Memory B cell (primary cell): ENCODE measurements at regions not wholly inside any gene's neighbourhood (a gene's known extent, or its start where the extent isn't known, plus 50 kb on each side); places are given as distances from the start of the nearest gene placed in this dataset.

ENCODE experiments used
- ATAC-seq: fragments of 150-1000 bp; cut with Tn5 transposase; 2 replicates; pipeline ENCODE4 v1.10.0; 2021; ENCODE audit warnings: low read depth, mild to moderate bottlenecking, moderate library complexity
- DNase-seq, 2 donors: peaks; one replicate each; pipeline ENCODE4 v3.0.0; 2022; ENCODE audit warnings: low spot score in 2 of 2
- H3K27ac Mint-ChIP-seq: one replicate; pipeline ENCODE4 v1.8.0; 2022; ENCODE audit warnings: mild to moderate bottlenecking, moderate library complexity, mixed read lengths
- H3K27me3 Mint-ChIP-seq: one replicate; pipeline ENCODE4 v1.8.0; 2022; ENCODE audit warnings: mixed read lengths
- H3K36me3 Mint-ChIP-seq: one replicate; pipeline ENCODE4 v1.8.0; 2022; ENCODE audit warnings: mild to moderate bottlenecking, mixed read lengths
- H3K4me1 Mint-ChIP-seq: one replicate; pipeline ENCODE4 v1.8.0; 2022; ENCODE audit warnings: mixed read lengths
- H3K4me3 Mint-ChIP-seq: one replicate; pipeline ENCODE4 v1.8.0; 2022; ENCODE audit warnings: mild to moderate bottlenecking, moderate library complexity, mixed read lengths
- H3K9me3 Mint-ChIP-seq: one replicate; pipeline ENCODE4 v1.8.0; 2022; ENCODE audit warnings: mixed read lengths

GRCh38 chr18:45510656-45511055 is 104.6 kb upstream of the SLC14A2 start:
- Mint-ChIP-seq H3K4me1 (no peaks in the 10 kb centered on the region), H3K27ac (no peak overlapping the region), H3K36me3 (peaks cover 2% of the 10 kb centered on the region), H3K9me3 (peaks cover 1% of the 10 kb centered on the region), H3K27me3 (peaks cover 9% of the 10 kb centered on the region), H3K4me3 (no peak overlapping the region)
- no peak for ATAC-seq
- DNase-seq: no peak

GRCh38 chr18:45512363-45512953 is 102.8 kb upstream of the SLC14A2 start:
- ATAC-seq (no peak), DNase-seq (no peak)
- H3K4me1 Mint-ChIP-seq: no peaks in the 10 kb centered on the region
- H3K36me3 Mint-ChIP-seq: no peaks in the 10 kb centered on the region
- no peak overlapping the region for H3K27ac Mint-ChIP-seq
- peaks cover 1% of the 10 kb centered on the region for H3K9me3 Mint-ChIP-seq
- peaks cover 6% of the 10 kb centered on the region for H3K27me3 Mint-ChIP-seq
- H3K4me3 Mint-ChIP-seq: no peak overlapping the region

- ATAC-seq (no peak), DNase-seq (no peak)
- Mint-ChIP-seq H3K27me3 (no peaks in the 10 kb centered on the region), H3K9me3 (no peaks in the 10 kb centered on the region), H3K4me3 (no peak overlapping the region), H3K36me3 (no peaks in the 10 kb centered on the region), H3K4me1 (no peaks in the 10 kb centered on the region), H3K27ac (no peak overlapping the region)
Observed at GRCh38 chr18:45517181-45517741, 98.0 kb upstream of the SLC14A2 start.

- ATAC-seq (no peak), DNase-seq (no peak)
- H3K27ac Mint-ChIP-seq: no peak overlapping the region
- no peaks in the 10 kb centered on the region for H3K9me3 Mint-ChIP-seq
- H3K36me3 Mint-ChIP-seq: no peaks in the 10 kb centered on the region
- no peaks in the 10 kb centered on the region for H3K4me1 Mint-ChIP-seq
- peaks cover under 1% of the 10 kb centered on the region for H3K27me3 Mint-ChIP-seq
- no peak overlapping the region for H3K4me3 Mint-ChIP-seq
Observed at GRCh38 chr18:45518311-45519155, 96.7 kb upstream of the SLC14A2 start.

GRCh38 chr18:45519411-45520280 is 95.6 kb upstream of the SLC14A2 start:
- peaks cover 3% of the 10 kb centered on the region for H3K27me3 Mint-ChIP-seq
- no peak overlapping the region for H3K4me3 Mint-ChIP-seq
- no peak for ATAC-seq
- no peaks in the 10 kb centered on the region for H3K36me3 Mint-ChIP-seq
- no peaks in the 10 kb centered on the region for H3K4me1 Mint-ChIP-seq
- H3K9me3 Mint-ChIP-seq: no peaks in the 10 kb centered on the region
- no peak for DNase-seq
- H3K27ac Mint-ChIP-seq: no peak overlapping the region

- H3K27me3 Mint-ChIP-seq: peaks cover 6% of the 10 kb centered on the region
- no peaks in the 10 kb centered on the region for H3K36me3 Mint-ChIP-seq
- H3K27ac Mint-ChIP-seq: no peak overlapping the region
- DNase-seq: no peak
- no peak overlapping the region for H3K4me3 Mint-ChIP-seq
- no peaks in the 10 kb centered on the region for H3K9me3 Mint-ChIP-seq
- H3K4me1 Mint-ChIP-seq: no peaks in the 10 kb centered on the region
- no peak for ATAC-seq
Observed at GRCh38 chr18:45521136-45521535, 94.1 kb upstream of the SLC14A2 start.

- Mint-ChIP-seq H3K4me1 (no peaks in the 10 kb centered on the region), H3K4me3 (no peak overlapping the region), H3K27me3 (peaks cover 6% of the 10 kb centered on the region), H3K27ac (no peak overlapping the region), H3K36me3 (no peaks in the 10 kb centered on the region), H3K9me3 (no peaks in the 10 kb centered on the region)
- ATAC-seq: no peak
- DNase-seq: no peak
Observed at GRCh38 chr18:45521777-45522176, 93.5 kb upstream of the SLC14A2 start.

- DNase-seq: no peak
- H3K4me1 Mint-ChIP-seq: no peaks in the 10 kb centered on the region
- H3K27me3 Mint-ChIP-seq: peaks cover 6% of the 10 kb centered on the region
- no peaks in the 10 kb centered on the region for H3K36me3 Mint-ChIP-seq
- no peak for ATAC-seq
- no peak overlapping the region for H3K27ac Mint-ChIP-seq
- H3K4me3 Mint-ChIP-seq: no peak overlapping the region
- H3K9me3 Mint-ChIP-seq: no peaks in the 10 kb centered on the region
Observed at GRCh38 chr18:45522371-45522770, 92.9 kb upstream of the SLC14A2 start.

GRCh38 chr18:45525301-45525700 is 90.0 kb upstream of the SLC14A2 start:
- H3K9me3 Mint-ChIP-seq: no peaks in the 10 kb centered on the region
- H3K27me3 Mint-ChIP-seq: peaks cover 6% of the 10 kb centered on the region
- H3K36me3 Mint-ChIP-seq: no peaks in the 10 kb centered on the region
- no peaks in the 10 kb centered on the region for H3K4me1 Mint-ChIP-seq
- no peak overlapping the region for H3K27ac Mint-ChIP-seq
- ATAC-seq (no peak), DNase-seq (no peak)
- H3K4me3 Mint-ChIP-seq: no peak overlapping the region

- Mint-ChIP-seq H3K4me1 (no peaks in the 10 kb centered on the region), H3K4me3 (no peak overlapping the region), H3K27ac (no peak overlapping the region), H3K27me3 (peaks cover 6% of the 10 kb centered on the region), H3K9me3 (no peaks in the 10 kb centered on the region), H3K36me3 (no peaks in the 10 kb centered on the region)
- no peak for DNase-seq
- ATAC-seq: no peak
Observed at GRCh38 chr18:45526114-45526841, 89.0 kb upstream of the SLC14A2 start.

GRCh38 chr18:45527891-45528290 is 87.4 kb upstream of the SLC14A2 start:
- H3K27ac Mint-ChIP-seq: no peak overlapping the region
- DNase-seq (no peak), ATAC-seq (no peak)
- no peak overlapping the region for H3K4me3 Mint-ChIP-seq
- H3K27me3 Mint-ChIP-seq: peaks cover 6% of the 10 kb centered on the region
- H3K36me3 Mint-ChIP-seq: no peaks in the 10 kb centered on the region
- H3K4me1 Mint-ChIP-seq: no peaks in the 10 kb centered on the region
- no peaks in the 10 kb centered on the region for H3K9me3 Mint-ChIP-seq

- peaks cover 3% of the 10 kb centered on the region for H3K9me3 Mint-ChIP-seq
- no peak overlapping the region for H3K27ac Mint-ChIP-seq
- ATAC-seq (no peak), DNase-seq (no peak)
- H3K36me3 Mint-ChIP-seq: no peaks in the 10 kb centered on the region
- H3K27me3 Mint-ChIP-seq: peaks cover 5% of the 10 kb centered on the region
- H3K4me3 Mint-ChIP-seq: no peak overlapping the region
- H3K4me1 Mint-ChIP-seq: no peaks in the 10 kb centered on the region
Observed at GRCh38 chr18:45528712-45529336, 86.5 kb upstream of the SLC14A2 start.

GRCh38 chr18:45538444-45538843 is 76.8 kb upstream of the SLC14A2 start:
- no peak for ATAC-seq
- H3K27ac Mint-ChIP-seq: no peak overlapping the region
- peaks cover 2% of the 10 kb centered on the region for H3K36me3 Mint-ChIP-seq

More at GRCh38 chr18:45538444-45538843, 76.8 kb upstream of the SLC14A2 start:
- peaks cover 9% of the 10 kb centered on the region for H3K9me3 Mint-ChIP-seq
- peaks cover 9% of the 10 kb centered on the region for H3K27me3 Mint-ChIP-seq
- DNase-seq: no peak
- no peak overlapping the region for H3K4me3 Mint-ChIP-seq
- H3K4me1 Mint-ChIP-seq: no peaks in the 10 kb centered on the region
